ENCODE measurements at regions not wholly inside any gene's neighbourhood (a gene's known extent, or its start where the extent isn't known, plus 50 kb on each side); places are given as distances from the start of the nearest gene placed in this dataset.

DNA sequence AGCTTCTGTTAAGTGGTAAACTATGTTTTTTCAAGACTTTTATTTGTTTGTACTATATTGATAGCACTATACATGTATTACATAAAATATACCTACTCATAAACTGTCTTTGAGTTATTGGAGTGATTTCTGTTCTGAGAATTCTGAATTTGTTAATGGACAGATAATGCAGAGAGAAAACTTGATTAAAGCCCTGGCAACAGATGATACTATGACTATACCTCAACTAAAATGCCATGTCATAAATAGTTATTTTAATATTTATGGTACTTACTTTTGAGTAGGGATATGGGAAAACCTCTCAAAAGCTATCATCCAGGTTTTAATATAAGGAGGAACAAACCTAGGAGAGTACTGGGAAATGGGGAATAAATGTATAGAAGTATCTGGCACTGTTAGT, 947.2 kb upstream of the ARRDC3 start:
- CTCF ChIA-PET: no interaction called here
- DNase-seq (ENCODE audit: low spot score) (no peak), ATAC-seq (no peak)
- POLR2A ChIA-PET: no interaction called here
- no peak overlapping the region for H3K27ac Mint-ChIP-seq
- no peaks in the 10 kb centered on the region for H3K27me3 Mint-ChIP-seq (ENCODE audit: low read depth)
- TF ChIP-seq, protein P1, sequence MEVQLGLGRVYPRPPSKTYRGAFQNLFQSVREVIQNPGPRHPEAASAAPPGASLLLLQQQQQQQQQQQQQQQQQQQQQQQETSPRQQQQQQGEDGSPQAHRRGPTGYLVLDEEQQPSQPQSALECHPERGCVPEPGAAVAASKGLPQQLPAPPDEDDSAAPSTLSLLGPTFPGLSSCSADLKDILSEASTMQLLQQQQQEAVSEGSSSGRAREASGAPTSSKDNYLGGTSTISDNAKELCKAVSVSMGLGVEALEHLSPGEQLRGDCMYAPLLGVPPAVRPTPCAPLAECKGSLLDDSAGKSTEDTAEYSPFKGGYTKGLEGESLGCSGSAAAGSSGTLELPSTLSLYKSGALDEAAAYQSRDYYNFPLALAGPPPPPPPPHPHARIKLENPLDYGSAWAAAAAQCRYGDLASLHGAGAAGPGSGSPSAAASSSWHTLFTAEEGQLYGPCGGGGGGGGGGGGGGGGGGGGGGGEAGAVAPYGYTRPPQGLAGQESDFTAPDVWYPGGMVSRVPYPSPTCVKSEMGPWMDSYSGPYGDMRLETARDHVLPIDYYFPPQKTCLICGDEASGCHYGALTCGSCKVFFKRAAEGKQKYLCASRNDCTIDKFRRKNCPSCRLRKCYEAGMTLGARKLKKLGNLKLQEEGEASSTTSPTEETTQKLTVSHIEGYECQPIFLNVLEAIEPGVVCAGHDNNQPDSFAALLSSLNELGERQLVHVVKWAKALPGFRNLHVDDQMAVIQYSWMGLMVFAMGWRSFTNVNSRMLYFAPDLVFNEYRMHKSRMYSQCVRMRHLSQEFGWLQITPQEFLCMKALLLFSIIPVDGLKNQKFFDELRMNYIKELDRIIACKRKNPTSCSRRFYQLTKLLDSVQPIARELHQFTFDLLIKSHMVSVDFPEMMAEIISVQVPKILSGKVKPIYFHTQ (CRISPR knock-in tag; IDR thresholded peaks at IDR 0.05): no peak
- TF ChIP-seq NR3C1 (CRISPR knock-in tag; conservative IDR thresholded peaks at IDR 0.05; ENCODE audit: low read depth) (no peak), ZNF121 (CRISPR knock-in tag; IDR thresholded peaks at IDR 0.05) (no peak)
- TF ChIP-seq, protein P2, sequence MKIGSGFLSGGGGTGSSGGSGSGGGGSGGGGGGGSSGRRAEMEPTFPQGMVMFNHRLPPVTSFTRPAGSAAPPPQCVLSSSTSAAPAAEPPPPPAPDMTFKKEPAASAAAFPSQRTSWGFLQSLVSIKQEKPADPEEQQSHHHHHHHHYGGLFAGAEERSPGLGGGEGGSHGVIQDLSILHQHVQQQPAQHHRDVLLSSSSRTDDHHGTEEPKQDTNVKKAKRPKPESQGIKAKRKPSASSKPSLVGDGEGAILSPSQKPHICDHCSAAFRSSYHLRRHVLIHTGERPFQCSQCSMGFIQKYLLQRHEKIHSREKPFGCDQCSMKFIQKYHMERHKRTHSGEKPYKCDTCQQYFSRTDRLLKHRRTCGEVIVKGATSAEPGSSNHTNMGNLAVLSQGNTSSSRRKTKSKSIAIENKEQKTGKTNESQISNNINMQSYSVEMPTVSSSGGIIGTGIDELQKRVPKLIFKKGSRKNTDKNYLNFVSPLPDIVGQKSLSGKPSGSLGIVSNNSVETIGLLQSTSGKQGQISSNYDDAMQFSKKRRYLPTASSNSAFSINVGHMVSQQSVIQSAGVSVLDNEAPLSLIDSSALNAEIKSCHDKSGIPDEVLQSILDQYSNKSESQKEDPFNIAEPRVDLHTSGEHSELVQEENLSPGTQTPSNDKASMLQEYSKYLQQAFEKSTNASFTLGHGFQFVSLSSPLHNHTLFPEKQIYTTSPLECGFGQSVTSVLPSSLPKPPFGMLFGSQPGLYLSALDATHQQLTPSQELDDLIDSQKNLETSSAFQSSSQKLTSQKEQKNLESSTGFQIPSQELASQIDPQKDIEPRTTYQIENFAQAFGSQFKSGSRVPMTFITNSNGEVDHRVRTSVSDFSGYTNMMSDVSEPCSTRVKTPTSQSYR (CRISPR knock-in tag; IDR thresholded peaks at IDR 0.05): no peak
- TF ChIP-seq, protein P3, sequence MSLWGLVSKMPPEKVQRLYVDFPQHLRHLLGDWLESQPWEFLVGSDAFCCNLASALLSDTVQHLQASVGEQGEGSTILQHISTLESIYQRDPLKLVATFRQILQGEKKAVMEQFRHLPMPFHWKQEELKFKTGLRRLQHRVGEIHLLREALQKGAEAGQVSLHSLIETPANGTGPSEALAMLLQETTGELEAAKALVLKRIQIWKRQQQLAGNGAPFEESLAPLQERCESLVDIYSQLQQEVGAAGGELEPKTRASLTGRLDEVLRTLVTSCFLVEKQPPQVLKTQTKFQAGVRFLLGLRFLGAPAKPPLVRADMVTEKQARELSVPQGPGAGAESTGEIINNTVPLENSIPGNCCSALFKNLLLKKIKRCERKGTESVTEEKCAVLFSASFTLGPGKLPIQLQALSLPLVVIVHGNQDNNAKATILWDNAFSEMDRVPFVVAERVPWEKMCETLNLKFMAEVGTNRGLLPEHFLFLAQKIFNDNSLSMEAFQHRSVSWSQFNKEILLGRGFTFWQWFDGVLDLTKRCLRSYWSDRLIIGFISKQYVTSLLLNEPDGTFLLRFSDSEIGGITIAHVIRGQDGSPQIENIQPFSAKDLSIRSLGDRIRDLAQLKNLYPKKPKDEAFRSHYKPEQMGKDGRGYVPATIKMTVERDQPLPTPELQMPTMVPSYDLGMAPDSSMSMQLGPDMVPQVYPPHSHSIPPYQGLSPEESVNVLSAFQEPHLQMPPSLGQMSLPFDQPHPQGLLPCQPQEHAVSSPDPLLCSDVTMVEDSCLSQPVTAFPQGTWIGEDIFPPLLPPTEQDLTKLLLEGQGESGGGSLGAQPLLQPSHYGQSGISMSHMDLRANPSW (CRISPR knock-in tag; conservative IDR thresholded peaks at IDR 0.05; ENCODE audit: low read depth): no peak
- no peaks in the 10 kb centered on the region for H3K36me3 Mint-ChIP-seq
- no peak overlapping the region for H3K4me3 Mint-ChIP-seq
- H3K4me1 Mint-ChIP-seq: no peaks in the 10 kb centered on the region
- no peaks in the 10 kb centered on the region for H3K9me3 Mint-ChIP-seq

DNA sequence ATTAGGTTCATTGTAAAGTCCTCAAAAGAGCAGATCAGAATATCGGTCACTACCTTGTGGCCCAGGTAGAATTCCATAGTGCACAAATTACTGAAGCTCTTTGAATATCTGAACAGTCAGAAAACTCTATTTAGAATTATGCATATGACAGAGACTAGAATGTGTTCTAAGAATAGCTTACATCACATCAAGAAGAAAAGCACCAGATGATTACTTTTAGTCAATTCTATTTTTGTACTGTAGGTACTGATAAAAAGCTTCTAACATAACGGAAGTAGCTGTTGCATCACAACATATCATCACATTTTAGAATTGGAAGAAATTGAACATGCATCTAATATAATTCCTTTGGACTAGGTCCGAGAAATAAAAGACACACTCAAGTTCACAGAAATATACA, 946.6 kb upstream of the ARRDC3 start:
- Mint-ChIP-seq H3K9me3 (no peaks in the 10 kb centered on the region), H3K4me3 (no peak overlapping the region), H3K27ac (no peak overlapping the region), H3K27me3 (ENCODE audit: low read depth) (no peaks in the 10 kb centered on the region), H3K4me1 (no peaks in the 10 kb centered on the region), H3K36me3 (no peaks in the 10 kb centered on the region)
- no peak for TF ChIP-seq IRF2 (CRISPR knock-in tag; IDR thresholded peaks at IDR 0.05; ENCODE audit: borderline replicate concordance, low read depth)
- TF ChIP-seq ZNF263 (CRISPR knock-in tag; IDR thresholded peaks at IDR 0.05; ENCODE audit: low read depth): no peak
- no peak for TF ChIP-seq MXD4 (CRISPR knock-in tag; IDR thresholded peaks at IDR 0.05; ENCODE audit: borderline replicate concordance)
- no peak for TF ChIP-seq RORB (CRISPR knock-in tag; IDR thresholded peaks at IDR 0.05)
- no peak for TF ChIP-seq ZNF423 (CRISPR knock-in tag; IDR thresholded peaks at IDR 0.05)
- TF ChIP-seq, protein P4, sequence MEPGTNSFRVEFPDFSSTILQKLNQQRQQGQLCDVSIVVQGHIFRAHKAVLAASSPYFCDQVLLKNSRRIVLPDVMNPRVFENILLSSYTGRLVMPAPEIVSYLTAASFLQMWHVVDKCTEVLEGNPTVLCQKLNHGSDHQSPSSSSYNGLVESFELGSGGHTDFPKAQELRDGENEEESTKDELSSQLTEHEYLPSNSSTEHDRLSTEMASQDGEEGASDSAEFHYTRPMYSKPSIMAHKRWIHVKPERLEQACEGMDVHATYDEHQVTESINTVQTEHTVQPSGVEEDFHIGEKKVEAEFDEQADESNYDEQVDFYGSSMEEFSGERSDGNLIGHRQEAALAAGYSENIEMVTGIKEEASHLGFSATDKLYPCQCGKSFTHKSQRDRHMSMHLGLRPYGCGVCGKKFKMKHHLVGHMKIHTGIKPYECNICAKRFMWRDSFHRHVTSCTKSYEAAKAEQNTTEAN (CRISPR knock-in tag; IDR thresholded peaks at IDR 0.05): no peak
- TF ChIP-seq GTF2I (CRISPR knock-in tag; conservative IDR thresholded peaks at IDR 0.05): no peak
- TF ChIP-seq, protein P5, sequence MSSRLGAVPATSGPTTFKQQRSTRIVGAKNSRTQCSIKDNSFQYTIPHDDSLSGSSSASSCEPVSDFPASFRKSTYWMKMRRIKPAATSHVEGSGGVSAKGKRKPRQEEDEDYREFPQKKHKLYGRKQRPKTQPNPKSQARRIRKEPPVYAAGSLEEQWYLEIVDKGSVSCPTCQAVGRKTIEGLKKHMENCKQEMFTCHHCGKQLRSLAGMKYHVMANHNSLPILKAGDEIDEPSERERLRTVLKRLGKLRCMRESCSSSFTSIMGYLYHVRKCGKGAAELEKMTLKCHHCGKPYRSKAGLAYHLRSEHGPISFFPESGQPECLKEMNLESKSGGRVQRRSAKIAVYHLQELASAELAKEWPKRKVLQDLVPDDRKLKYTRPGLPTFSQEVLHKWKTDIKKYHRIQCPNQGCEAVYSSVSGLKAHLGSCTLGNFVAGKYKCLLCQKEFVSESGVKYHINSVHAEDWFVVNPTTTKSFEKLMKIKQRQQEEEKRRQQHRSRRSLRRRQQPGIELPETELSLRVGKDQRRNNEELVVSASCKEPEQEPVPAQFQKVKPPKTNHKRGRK (CRISPR knock-in tag; IDR thresholded peaks at IDR 0.05; ENCODE audit: borderline replicate concordance): no peak
- ChIA-PET CTCF (no interaction called here), POLR2A (no interaction called here)
- DNase-seq (ENCODE audit: low spot score) (no peak), ATAC-seq (no peak)
